Omental fat pad (tissue), 3 donors: ENCODE measurements at regions not wholly inside any gene's neighbourhood (a gene's known extent, or its start where the extent isn't known, plus 50 kb on each side); places are given as distances from the start of the nearest gene placed in this dataset.
"Not testable (repeated sequence)": the region's sequence is repeated elsewhere in the genome, so short reads cannot be mapped to it uniquely, and the experiment has no call there.

Source experiments
- ATAC-seq: fragments of 150-250 bp; one replicate; pipeline ENCODE4 v1.9.1; 2016; ENCODE audit warnings: mild to moderate bottlenecking, moderate library complexity; ENCODE audit not compliant: low FRiP score
- DNase-seq: peaks from one replicate; pipeline ENCODE4 v3.0.0-alpha.2; 2019; ENCODE audit warnings: low spot score
- CTCF ChIP-seq, 3 donors: fragments of 450-650 bp; IDR thresholded peaks; one replicate each; pipeline ENCODE4 v1.5.1; 2016 to 2017; ENCODE audit warnings: antibody characterized with exemption in 3 of 3, mild to moderate bottlenecking in 3 of 3, moderate library complexity in 2 of 3

GRCh38 chr5:32534041-32534440, 51.3 kb upstream of the SUB1 start:
- DNase-seq, result no peak
- TF ChIP-seq CTCF (IDR thresholded peaks at IDR 0.05), result no peak
- no peak for ATAC-seq

- DNase-seq, result no peak
- no peak for TF ChIP-seq CTCF (IDR thresholded peaks at IDR 0.05)
- peak; percentile 59 for ATAC-seq
These were observed 53.4 kb upstream of the SUB1 start for GRCh38 chr5:32531885-32532520.

- not testable (repeated sequence) for ATAC-seq, DNase-seq
These were observed 58.0 kb upstream of the SUB1 start for GRCh38 chr5:32527321-32527720.

- no peak for TF ChIP-seq CTCF (IDR thresholded peaks at IDR 0.05)
- no peak for DNase-seq
- no peak for ATAC-seq
These were observed 58.5 kb upstream of the SUB1 start for GRCh38 chr5:32526810-32527209.

GRCh38 chr5:32523625-32524024, 61.7 kb upstream of the SUB1 start:
- no peak for DNase-seq
- TF ChIP-seq CTCF (IDR thresholded peaks at IDR 0.05), result no peak
- no peak for ATAC-seq

GRCh38 chr5:32522429-32523143, 62.8 kb upstream of the SUB1 start:
- peak; percentile 31 for ATAC-seq
- DNase-seq, result no peak

GRCh38 chr5:32521481-32521880, 63.9 kb upstream of the SUB1 start:
- no peak for TF ChIP-seq CTCF (IDR thresholded peaks at IDR 0.05)

More at GRCh38 chr5:32522429-32523143, 62.8 kb upstream of the SUB1 start:
- TF ChIP-seq CTCF (IDR thresholded peaks at IDR 0.05), result no peak

More at GRCh38 chr5:32521481-32521880, 63.9 kb upstream of the SUB1 start:
- DNase-seq, result no peak
- no peak for ATAC-seq
